Fibroblast of villous mesenchyme (primary cell): ENCODE measurements at regions not wholly inside any gene's neighbourhood (a gene's known extent, or its start where the extent isn't known, plus 50 kb on each side); places are given as distances from the start of the nearest gene placed in this dataset.

Source experiments
- DNase-seq: peaks from one replicate; pipeline ENCODE4 v3.0.0-alpha.2; 2010; ENCODE audit warnings: low read depth
- H3K4me3 ChIP-seq: 2 replicates; pipeline ENCODE4 v1.5.1; 2011; ENCODE audit warnings: low read depth, mild to moderate bottlenecking, low read length
- CTCF ChIP-seq: IDR thresholded peaks from 2 replicates; pipeline ENCODE4 v1.5.1; 2012; ENCODE audit warnings: low read depth, mild to moderate bottlenecking, low read length; ENCODE audit not compliant: insufficient read depth

DNA sequence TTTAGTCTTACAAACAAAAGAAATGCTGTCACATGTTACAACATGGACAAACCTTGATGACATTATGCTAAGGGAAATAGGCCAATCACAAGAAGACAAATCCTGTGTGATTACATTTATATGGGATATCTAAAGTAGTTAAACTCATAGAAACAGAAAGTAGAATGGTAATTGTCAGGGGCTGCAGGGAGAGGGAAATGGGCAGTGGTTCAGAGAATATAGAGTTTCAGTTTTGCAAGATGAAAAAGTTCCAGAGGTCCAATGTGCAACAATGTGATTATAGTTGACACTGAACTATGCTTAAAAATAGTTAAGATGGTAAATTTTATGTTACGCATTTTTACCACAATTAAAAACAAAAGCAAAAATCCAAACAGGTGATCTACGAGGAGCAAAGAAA lies 265.5 kb downstream of the NDUFS4 start:
- no peak overlapping the region for H3K4me3 ChIP-seq
- no peak for DNase-seq
- no peak for TF ChIP-seq CTCF

GRCh38 chr5:53826504-53826903 lies 266.1 kb downstream of the NDUFS4 start:
- H3K4me3 ChIP-seq: no peak overlapping the region
- DNase-seq: no peak
- TF ChIP-seq CTCF: no peak

DNA sequence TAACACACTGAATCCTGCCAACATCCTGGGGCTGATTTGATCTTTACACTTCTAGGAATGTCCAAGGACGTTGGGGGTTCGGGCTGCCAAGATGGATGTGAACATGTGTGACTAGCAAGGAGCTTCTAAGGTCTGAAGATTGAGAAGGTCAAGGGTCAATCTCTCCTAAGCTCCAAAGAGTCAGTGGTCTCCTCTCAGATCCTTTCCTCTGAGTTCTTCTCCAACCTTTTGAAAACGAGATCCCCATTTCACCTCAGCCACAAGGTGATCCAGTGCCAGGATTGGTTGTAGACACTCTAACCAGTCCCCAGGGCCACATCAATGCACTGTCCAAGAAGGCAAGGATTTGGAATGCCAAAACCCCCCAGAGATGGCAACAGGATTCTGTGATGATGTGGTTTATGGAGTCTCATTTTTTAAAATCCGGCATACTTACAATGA lies 266.8 kb downstream of the NDUFS4 start:
- no peak for TF ChIP-seq CTCF
- no peak overlapping the region for H3K4me3 ChIP-seq
- DNase-seq: no peak

DNA sequence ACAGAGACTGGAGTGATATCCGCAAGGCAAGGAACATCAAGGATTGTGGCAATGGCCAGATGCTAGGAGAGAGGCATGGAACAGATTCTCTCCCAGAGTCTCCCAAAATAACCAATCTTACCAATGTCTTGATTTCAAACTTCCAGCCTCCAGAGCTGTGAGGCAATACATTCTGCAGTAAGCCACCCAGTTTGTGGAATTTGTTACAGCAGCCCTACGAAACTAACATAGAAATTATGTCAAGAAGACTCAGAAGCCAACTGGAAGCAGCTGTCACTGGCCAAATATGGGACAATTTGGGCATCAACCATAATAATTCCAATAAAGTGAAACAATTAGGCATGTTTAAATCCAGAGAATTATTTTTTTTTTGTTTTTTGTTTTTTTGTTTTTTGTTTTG lies 271.1 kb downstream of the NDUFS4 start:
- no peak for DNase-seq
- no peak for TF ChIP-seq CTCF
- no peak overlapping the region for H3K4me3 ChIP-seq
